GM19240 (cell line): ENCODE measurements at regions not wholly inside any gene's neighbourhood (a gene's known extent, or its start where the extent isn't known, plus 50 kb on each side); places are given as distances from the start of the nearest gene placed in this dataset.
"Not testable (repeated sequence)": the region's sequence is repeated elsewhere in the genome, so short reads cannot be mapped to it uniquely, and the experiment has no call there.

ENCODE experiments used
- DNase-seq: peaks from one replicate; pipeline ENCODE4 v3.0.0; 2011; ENCODE audit warnings: low spot score; ENCODE audit not compliant: insufficient read length

DNA sequence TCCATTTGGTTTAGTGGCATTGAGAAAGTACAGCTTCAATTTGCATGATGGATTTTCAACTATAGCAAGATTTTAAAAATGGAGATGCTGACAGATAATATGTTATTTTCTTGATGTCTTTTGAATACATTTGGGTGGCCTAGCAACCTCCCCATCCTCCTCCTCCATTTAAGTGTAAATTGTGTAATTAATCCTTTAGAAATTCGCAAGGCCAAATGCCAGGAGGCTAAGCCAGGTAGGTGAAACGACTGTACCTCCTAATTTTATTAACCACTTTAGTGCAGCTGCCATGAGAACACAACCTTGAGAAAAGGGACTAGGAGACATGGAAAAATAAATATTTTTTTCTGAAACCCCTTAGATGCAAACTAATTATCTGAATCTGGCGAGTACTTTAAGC, 248.8 kb downstream of the MRPS30 start:
- DNase-seq: no peak

GRCh38 chr5:45060724-45061123, 252.0 kb downstream of the MRPS30 start:
- no peak for DNase-seq

GRCh38 chr5:45062044-45062443, 253.3 kb downstream of the MRPS30 start:
- DNase-seq: no peak

DNA sequence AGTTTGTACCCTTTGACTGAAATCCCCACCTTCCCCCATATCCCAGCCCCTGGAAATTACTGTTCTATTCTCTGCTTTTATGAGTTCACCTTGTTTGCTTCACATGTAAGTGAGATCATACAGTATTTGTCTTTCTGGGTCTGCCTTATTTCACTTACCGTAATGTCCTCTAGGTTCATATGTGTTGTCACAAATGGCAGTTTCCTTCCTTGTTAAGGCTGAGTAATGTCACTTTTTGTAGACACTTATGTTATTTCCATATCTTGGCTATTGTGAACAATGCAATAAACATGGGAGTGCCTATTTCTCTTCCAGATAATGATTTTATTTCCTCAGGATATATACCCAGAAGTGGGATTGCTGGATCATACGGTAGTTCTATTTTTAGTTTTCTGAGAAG, 272.3 kb downstream of the MRPS30 start:
- DNase-seq: no peak

- DNase-seq: no peak
These were observed 281.1 kb downstream of the MRPS30 start for GRCh38 chr5:45089870-45090269.

GRCh38 chr5:45093377-45093776, 284.6 kb downstream of the MRPS30 start:
- no peak for DNase-seq

DNA sequence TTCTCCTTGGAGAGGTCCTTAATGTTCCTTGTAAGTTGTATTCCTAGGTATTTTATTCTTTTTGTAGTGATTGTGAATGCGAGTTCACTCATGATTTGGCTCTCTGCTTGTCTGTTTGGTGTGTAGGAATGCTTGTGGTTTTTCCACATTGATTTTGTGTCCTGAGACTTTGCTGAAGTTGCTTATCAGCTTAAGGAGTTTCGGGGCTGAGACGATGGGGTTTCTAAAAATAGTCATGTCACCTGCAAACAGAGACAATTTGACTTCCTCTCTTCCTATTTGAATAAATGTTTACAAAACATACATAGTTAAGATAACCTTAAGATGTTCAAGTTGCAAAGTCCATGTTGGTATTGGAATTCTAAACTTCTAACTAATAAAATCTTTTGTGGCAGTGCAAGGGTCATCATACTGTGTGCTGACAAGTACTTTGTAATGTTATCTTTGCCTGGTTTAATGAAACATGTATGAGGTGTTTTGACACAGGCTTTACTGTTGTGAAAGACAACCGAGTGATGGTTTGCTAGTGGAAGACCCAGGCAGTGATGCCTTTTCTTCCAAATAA, 286.2 kb downstream of the MRPS30 start:
- DNase-seq: no peak

DNA sequence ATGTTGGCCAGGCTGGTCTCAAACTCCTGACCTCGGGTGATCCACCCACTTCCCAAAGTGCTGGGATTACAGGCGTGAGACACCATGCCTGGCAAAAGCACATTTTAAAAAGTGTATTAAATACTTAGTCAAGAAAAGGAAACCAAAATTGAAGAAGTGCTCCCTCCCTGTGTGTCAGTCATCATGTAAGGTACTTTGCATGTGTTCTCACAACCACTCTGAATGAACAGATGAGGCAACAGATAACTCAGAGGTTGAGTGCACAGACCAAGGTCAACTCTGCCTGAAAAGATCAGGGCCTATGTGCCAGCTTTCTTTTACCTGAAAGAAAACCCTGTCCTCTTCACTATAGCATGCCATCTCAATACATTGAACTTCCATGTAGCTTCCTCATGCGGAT, 289.7 kb downstream of the MRPS30 start:
- DNase-seq: no peak

GRCh38 chr5:45101146-45101545, 292.4 kb downstream of the MRPS30 start:
- no peak for DNase-seq

DNA sequence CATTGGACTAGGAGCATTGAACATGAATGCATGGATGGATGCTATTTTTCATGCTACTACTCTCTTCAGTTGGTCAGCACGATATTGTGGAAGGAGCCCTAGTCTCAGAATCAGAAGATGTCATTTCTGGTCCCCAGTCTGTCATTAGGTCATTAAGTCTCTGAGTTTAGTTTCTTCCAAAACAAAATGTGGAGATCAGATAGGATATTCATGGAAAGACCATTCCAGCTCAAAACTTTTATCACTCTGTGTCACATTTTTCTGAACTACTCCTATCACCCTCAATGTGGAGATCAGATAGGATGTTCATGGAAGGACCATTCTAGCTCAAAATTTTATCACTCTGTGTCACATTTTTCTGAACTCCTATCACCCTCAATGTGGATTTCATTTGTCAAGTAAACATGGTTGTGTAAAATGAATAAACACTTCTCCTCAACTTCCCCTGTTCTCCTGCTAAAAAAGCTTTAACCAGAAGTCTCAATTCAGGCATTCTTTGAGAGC, 296.8 kb downstream of the MRPS30 start:
- no peak for DNase-seq

GRCh38 chr5:45109062-45109461, 300.3 kb downstream of the MRPS30 start:
- DNase-seq: no peak

- no peak for DNase-seq
These were observed 300.9 kb downstream of the MRPS30 start for GRCh38 chr5:45109636-45110035.

DNA sequence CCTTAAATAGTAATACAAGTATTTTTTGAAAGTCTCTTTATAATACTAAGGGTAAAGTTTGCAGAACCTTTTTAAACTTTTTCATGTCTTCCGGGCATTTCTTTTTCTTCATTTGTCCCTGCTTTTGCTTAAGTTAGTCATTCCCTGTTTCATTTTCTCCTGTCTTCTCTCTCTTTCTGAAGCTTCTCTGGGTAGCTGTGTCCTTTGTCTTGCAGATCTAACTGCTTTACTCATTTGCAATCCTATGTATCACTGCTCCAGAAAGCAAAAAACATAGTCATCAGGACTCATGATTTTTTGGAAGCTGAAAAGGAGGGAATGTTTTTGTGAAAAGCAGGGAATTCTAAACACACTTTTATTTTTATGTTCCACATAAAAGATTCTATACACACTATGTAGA, 301.7 kb downstream of the MRPS30 start:
- DNase-seq: no peak

GRCh38 chr5:45113726-45114125, 305.0 kb downstream of the MRPS30 start:
- DNase-seq: no peak

GRCh38 chr5:45132972-45133371, 324.2 kb downstream of the MRPS30 start:
- DNase-seq: no peak

GRCh38 chr5:45162974-45163373, 354.2 kb downstream of the MRPS30 start:
- DNase-seq: no peak

GRCh38 chr5:45171563-45171962, 362.8 kb downstream of the MRPS30 start:
- DNase-seq: no peak

DNA sequence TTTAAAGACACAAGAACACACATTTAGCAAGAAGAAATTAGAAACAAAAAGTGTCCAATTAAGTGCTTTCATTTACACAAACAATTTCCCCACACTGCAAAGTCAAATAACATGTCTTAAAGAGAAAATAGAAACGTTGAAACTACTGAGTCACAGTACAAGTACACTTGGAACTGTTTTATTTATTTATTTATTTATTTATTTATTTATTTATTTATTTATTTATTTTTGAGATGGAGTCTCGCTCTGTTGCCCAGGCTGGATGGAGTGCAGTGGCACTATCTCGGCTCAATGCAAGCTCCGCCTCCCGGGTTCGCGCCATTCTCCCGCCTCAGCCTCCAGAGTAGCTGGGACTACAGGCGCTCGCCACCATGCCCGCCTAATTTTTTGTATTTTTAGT, 363.9 kb downstream of the MRPS30 start:
- not testable (repeated sequence) for DNase-seq

DNA sequence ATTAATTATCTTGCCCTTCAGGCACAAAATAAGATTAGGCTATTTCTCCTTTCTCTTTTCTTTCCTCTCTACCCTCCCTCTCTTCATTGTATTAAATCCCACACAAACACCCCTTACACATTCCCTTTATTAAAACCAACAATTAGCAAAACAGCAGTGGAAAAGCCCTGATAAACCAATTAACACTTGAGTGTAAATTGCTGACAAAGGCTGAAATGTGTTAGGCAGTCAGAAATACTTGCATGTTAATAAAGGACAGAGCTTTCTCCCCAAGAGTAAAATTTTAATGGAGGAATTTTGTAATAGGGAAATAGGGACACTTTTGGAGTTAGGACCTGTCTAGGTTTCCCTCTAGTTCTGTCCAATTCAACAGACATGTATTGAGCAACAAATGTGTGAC, 370.9 kb downstream of the MRPS30 start:
- no peak for DNase-seq

DNA sequence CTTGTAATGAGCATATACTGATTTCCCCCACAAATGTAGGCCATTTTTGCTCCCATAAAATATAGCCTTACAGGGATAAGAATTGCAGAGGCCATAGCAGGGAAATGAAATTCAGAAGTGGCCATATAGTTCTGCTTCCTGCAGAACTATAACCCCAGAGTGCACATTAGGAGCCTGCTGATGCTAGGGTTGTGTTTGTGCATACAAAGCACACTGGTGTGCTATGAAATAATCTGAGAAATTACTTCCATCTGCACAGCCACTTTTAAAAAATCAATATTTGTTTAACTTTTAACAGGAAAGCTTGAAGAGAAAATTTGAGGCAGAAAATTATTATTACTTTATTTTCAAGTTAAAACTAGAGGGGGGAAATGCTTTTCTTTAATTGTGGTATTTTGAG, 380.3 kb downstream of the MRPS30 start:
- no peak for DNase-seq

DNA sequence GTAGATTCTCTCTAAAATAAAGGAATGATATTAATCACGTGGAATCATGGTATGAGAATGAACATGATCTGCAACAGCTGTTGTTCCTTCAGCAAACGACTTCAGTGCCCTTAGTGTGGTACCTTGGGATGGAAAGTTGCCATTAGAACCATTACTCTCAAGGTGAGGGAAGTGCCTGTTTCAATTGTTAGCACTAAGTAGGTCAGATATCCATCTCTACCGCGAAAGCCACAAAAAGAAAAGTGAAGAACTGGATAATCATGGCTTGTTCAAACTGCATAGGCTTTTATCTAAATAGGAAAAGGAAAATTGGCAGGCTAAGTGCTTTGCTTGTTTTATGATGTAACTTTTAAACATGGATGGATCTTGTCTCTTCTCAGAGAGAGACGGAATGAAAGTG, 380.7 kb downstream of the MRPS30 start:
- no peak for DNase-seq

DNA sequence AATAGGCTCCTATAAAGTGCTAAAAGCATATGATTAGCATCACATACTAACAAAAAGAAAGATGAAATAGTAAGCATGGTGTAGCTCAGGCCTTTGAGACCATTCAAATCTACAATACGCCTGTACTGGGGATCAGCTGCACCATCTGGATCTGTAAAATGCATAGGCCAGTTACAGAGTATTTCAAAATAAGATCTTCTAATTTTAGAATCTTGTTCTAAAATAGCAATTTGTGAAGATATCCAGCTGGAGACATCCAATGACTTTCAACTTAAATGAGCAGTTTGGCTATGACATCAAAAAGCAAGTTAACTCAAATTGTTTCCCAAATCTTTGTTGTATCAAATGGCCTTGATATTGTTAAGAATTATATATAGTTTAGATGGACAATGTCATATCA, 386.3 kb downstream of the MRPS30 start:
- DNase-seq: no peak
